Endothelial cell of umbilical vein (primary cell): ENCODE measurements at regions not wholly inside any gene's neighbourhood (a gene's known extent, or its start where the extent isn't known, plus 50 kb on each side); places are given as distances from the start of the nearest gene placed in this dataset.

Source experiments
- BruUV-seq: library from RNA; stranded (reverse); fragments of 400-500 nt; replicated peaks from 2 replicates; lab custom pipeline; 2021; lab: Mats Ljungman, UMichigan
- CTCF ChIA-PET: fragments of 300-600, 350-600 bp; sonication (Branson Sonifier 250); formaldehyde crosslinking; loops from one replicate; lab custom pipeline; 2021; ENCODE audit warnings: antibody characterized with exemption, inconsistent platforms; lab: Charles Lee
- POLR2A ChIA-PET: fragments of 300-600, 350-600 bp; sonication (Branson Sonifier 250); formaldehyde crosslinking; loops from one replicate; lab custom pipeline; 2021; ENCODE audit warnings: antibody characterized with exemption, inconsistent platforms; lab: Charles Lee
- DNase-seq: peaks from one replicate; pipeline ENCODE4 v3.0.0-alpha.2; 2011; ENCODE audit warnings: low read depth, low spot score
- FAIRE-seq: peaks from 2 replicates; lab custom pipeline; 2011; peaks lifted over from hg19 to GRCh38; lab: Jason Lieb, UNC
- H2AFZ ChIP-seq: 2 replicates; pipeline ENCODE4 v1.6.0; 2012; ENCODE audit warnings: low read depth, low read length, control low read depth, inconsistent platforms
- H3K27ac ChIP-seq: 2 replicates; pipeline ENCODE4 v1.5.1; 2011; ENCODE audit warnings: low read depth, mild to moderate bottlenecking, control low read depth, low read length, moderate library complexity; ENCODE audit not compliant: insufficient read depth
- H3K27me3 ChIP-seq, 2 experiments: 2 replicates each; pipeline versions ENCODE4 v1.6.0 to v1.6.1; 2011; ENCODE audit warnings: low read length in 2 of 2, mixed read lengths in 1 of 2; ENCODE audit not compliant: control insufficient read depth in 2 of 2, insufficient read depth in 2 of 2
- H3K36me3 ChIP-seq, 2 experiments: 2 replicates in 1 of 2; 3 replicates in 1 of 2; pipeline ENCODE4 v1.5.1; 2011; ENCODE audit warnings: low read length in 2 of 2, mild to moderate bottlenecking in 1 of 2, moderate library complexity in 1 of 2; ENCODE audit not compliant: control insufficient read depth in 2 of 2, insufficient read depth in 2 of 2; ENCODE audit errors: extremely low read depth in 1 of 2
- H3K4me1 ChIP-seq: 3 replicates; pipeline ENCODE4 v1.5.1; 2011; ENCODE audit warnings: mild to moderate bottlenecking, low read length; ENCODE audit not compliant: control insufficient read depth, insufficient read depth; ENCODE audit errors: extremely low read depth
- H3K4me2 ChIP-seq: 2 replicates; pipeline ENCODE4 v1.6.1; 2011; ENCODE audit warnings: low read length, control low read depth, mixed read lengths; ENCODE audit not compliant: insufficient read depth
- H3K4me3 ChIP-seq, 3 experiments: fragments of 200-600 bp in 1 of 3; sonication (generic), shearing (Covaris generic) in 1 of 3; replicated peaks in 1 of 3; 2 replicates each; pipeline ENCODE4 v1.5.1; 2011 to 2016; ENCODE audit warnings: control low read depth in 3 of 3, low read length in 3 of 3, mild to moderate bottlenecking in 2 of 3, inconsistent platforms in 1 of 3, low read depth in 1 of 3, moderate library complexity in 1 of 3; ENCODE audit not compliant: insufficient read depth in 1 of 3
- H3K79me2 ChIP-seq: 2 replicates; pipeline ENCODE4 v1.6.0; 2012; ENCODE audit warnings: low read length, inconsistent platforms; ENCODE audit not compliant: control insufficient read depth, insufficient read depth
- H3K9ac ChIP-seq: replicated peaks from 2 replicates; pipeline ENCODE3; 2011; ENCODE audit warnings: low read length, control low read depth; ENCODE audit not compliant: insufficient read depth; ENCODE audit errors: extremely low read depth
- H3K9me1 ChIP-seq: replicated peaks from 3 replicates; pipeline ENCODE4 v1.6.0; 2011; ENCODE audit warnings: mild to moderate bottlenecking, low read length; ENCODE audit not compliant: control insufficient read depth, insufficient read depth; ENCODE audit errors: extremely low read depth
- H3K9me3 ChIP-seq: replicated peaks from 2 replicates; pipeline ENCODE4 v1.5.1; 2012; ENCODE audit warnings: low read length, inconsistent platforms; ENCODE audit not compliant: control insufficient read depth, insufficient read depth
- H4K20me1 ChIP-seq: replicated peaks from 2 replicates; pipeline ENCODE3; 2011; ENCODE audit warnings: mild to moderate bottlenecking, low read length; ENCODE audit not compliant: control insufficient read depth, insufficient read depth; ENCODE audit errors: extremely low read depth
- EZH2 ChIP-seq: IDR thresholded peaks from 2 replicates; pipeline ENCODE4 v1.6.1; 2012; ENCODE audit warnings: borderline replicate concordance, low read depth, mild to moderate bottlenecking, moderate library complexity, low read length, inconsistent platforms; ENCODE audit not compliant: severe bottlenecking
- FOS ChIP-seq: IDR thresholded peaks from 2 replicates; pipeline ENCODE4 v1.6.1; 2011; ENCODE audit warnings: mild to moderate bottlenecking, low read length, moderate library complexity, borderline replicate concordance; ENCODE audit not compliant: insufficient read depth
- GATA2 ChIP-seq: IDR thresholded peaks from 2 replicates; pipeline ENCODE4 v1.7.0; 2011; ENCODE audit warnings: low read depth, mild to moderate bottlenecking, moderate library complexity, mixed read lengths, low read length; ENCODE audit not compliant: insufficient read length, insufficient read depth
- JUN ChIP-seq: IDR thresholded peaks from 2 replicates; pipeline ENCODE4 v1.6.1; 2011; ENCODE audit warnings: borderline replicate concordance, low read depth; ENCODE audit not compliant: insufficient read length, insufficient read depth
- MYC ChIP-seq: IDR thresholded peaks from one replicate; pipeline ENCODE4 v1.6.1; 2011; ENCODE audit warnings: mild to moderate bottlenecking, low read depth, low read length
- POLR2A ChIP-seq: IDR thresholded peaks from 2 replicates; pipeline ENCODE4 v1.6.1; 2012; ENCODE audit warnings: low read depth, mild to moderate bottlenecking, control low read depth, low read length
- POLR2AphosphoS5 ChIP-seq: IDR thresholded peaks from 2 replicates; pipeline ENCODE4 v1.6.1; 2012; ENCODE audit warnings: low read depth, mild to moderate bottlenecking, control low read depth, low read length, moderate library complexity; ENCODE audit not compliant: insufficient read depth
- dilution Hi-C: fragments of 300-500 bp; cut with MboI; formaldehyde crosslinking; loops from one replicate; pipeline ENCODE4 v1.15.0; 2019; ENCODE audit warnings: low sequenced_read_pairs; ENCODE audit not compliant: extremely low pct_ligation_motif_present
- intact Hi-C: fragments of 100-400 bp; cut with micrococcal nuclease; formaldehyde crosslinking; loops from one replicate; pipeline ENCODE4 v1.10.0; 2022
- TF ChIP-seq, protein P1 (sequence below): IDR thresholded peaks from 2 replicates; pipeline ENCODE4 v1.6.1; 2011; ENCODE audit not compliant: insufficient read depth, insufficient read length
- TF ChIP-seq, protein P2 (sequence below), 2 donors: IDR thresholded peaks; 1 replicate in 1 of 2; 2 replicates in 1 of 2; pipeline ENCODE4 v1.5.1; 2011; ENCODE audit warnings: low read length in 2 of 2, mild to moderate bottlenecking in 2 of 2, moderate library complexity in 2 of 2, control low read depth in 1 of 2, inconsistent platforms in 1 of 2, low read depth in 1 of 2; ENCODE audit not compliant: insufficient read depth in 1 of 2; ENCODE audit errors: extremely low read depth in 1 of 2

DNA sequence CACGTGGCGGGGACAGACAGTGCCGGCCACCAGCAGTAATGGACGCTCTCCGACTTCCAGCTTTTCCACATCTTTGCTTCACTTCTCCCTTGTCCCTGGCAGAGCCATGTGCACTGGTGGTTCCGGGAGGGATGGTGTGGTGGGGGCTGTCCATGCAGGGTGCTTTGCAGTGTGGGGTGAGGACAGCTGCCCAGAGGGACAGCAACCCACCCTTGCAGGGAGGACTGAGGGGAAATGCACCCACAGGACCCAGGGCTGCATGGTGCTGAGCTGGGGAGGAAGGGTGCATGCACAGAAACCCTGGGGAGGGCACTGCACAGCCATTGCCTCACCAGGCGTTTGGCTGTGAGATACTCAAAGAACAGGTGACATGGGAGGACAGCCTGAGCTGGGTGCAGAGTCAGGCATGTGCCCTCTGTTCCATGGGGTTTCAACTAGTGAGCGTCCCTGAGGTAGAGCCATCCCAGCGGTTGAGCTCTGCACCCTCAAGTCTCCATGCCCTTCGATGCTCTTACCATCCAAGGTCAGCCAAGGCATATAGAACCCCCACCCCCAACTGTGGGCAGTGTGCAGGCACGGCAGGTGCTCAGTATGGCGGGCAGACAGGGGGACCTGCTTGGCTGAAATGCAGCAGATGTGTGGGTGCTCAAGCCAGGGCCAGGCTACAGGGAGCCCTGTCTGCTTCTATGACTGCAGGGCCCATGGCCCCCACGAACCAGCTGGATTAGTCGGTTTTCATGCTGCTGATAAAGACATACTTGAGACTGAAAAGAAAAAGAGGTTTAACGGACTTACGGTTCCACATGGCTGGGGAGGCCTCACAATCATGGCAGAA, 239.7 kb downstream of the TTLL2 start:
- BruUV-seq = no TSS peak
- POLR2A ChIA-PET = no interaction called here
- intact Hi-C loops = loop anchor here (5.0 kb wide), 1 partner anchor 402 kb away; no protein-coding TSS in a partner anchor

More for the DNA sequence above, 239.7 kb downstream of the TTLL2 start:
- Histone ChIP-seq H3K9me1 (no peaks in the 10 kb centered on the region), H4K20me1 (no peaks in the 10 kb centered on the region), H3K27ac (no peak overlapping the region), H3K79me2 (no peaks in the 10 kb centered on the region), H2AFZ (no peak overlapping the region), H3K27me3 (no peaks in the 10 kb centered on the region), H3K4me3 (no peak overlapping the region), H3K9ac (no peak overlapping the region), H3K9me3 (no peaks in the 10 kb centered on the region), H3K36me3 (no peaks in the 10 kb centered on the region), H3K4me1 (peaks cover 6% of the 10 kb centered on the region), H3K4me2 (no peak overlapping the region)
- CTCF ChIA-PET = no interaction called here
- FAIRE-seq (no peak), DNase-seq (no peak)
- TF ChIP-seq POLR2AphosphoS5 = no peak
- TF ChIP-seq JUN = no peak
- TF ChIP-seq, protein P1, sequence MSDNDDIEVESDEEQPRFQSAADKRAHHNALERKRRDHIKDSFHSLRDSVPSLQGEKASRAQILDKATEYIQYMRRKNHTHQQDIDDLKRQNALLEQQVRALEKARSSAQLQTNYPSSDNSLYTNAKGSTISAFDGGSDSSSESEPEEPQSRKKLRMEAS = no peak
- TF ChIP-seq EZH2 = no peak
- TF ChIP-seq FOS = no peak
- TF ChIP-seq GATA2 = no peak
- TF ChIP-seq, protein P2, sequence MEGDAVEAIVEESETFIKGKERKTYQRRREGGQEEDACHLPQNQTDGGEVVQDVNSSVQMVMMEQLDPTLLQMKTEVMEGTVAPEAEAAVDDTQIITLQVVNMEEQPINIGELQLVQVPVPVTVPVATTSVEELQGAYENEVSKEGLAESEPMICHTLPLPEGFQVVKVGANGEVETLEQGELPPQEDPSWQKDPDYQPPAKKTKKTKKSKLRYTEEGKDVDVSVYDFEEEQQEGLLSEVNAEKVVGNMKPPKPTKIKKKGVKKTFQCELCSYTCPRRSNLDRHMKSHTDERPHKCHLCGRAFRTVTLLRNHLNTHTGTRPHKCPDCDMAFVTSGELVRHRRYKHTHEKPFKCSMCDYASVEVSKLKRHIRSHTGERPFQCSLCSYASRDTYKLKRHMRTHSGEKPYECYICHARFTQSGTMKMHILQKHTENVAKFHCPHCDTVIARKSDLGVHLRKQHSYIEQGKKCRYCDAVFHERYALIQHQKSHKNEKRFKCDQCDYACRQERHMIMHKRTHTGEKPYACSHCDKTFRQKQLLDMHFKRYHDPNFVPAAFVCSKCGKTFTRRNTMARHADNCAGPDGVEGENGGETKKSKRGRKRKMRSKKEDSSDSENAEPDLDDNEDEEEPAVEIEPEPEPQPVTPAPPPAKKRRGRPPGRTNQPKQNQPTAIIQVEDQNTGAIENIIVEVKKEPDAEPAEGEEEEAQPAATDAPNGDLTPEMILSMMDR (IDR thresholded peaks at IDR 0.05; ENCODE audit: extremely low read depth in 1 of 2, insufficient read depth in 1 of 2, low read depth in 1 of 2, low read length in 2 of 2) = no peak
- no peak for TF ChIP-seq POLR2A
- TF ChIP-seq MYC = no peak
- dilution Hi-C loops = no loop called here
